OCI-LY7 (cell line): ENCODE measurements at regions not wholly inside any gene's neighbourhood (a gene's known extent, or its start where the extent isn't known, plus 50 kb on each side); places are given as distances from the start of the nearest gene placed in this dataset.

Source experiments
- EZH2phosphoT487 ChIP-seq: fragments of 200-600 bp; sonication (generic); IDR thresholded peaks from 2 replicates; pipeline ENCODE4 v1.6.1; 2018; ENCODE audit warnings: low read depth, borderline replicate concordance, mild to moderate bottlenecking, mixed run types, antibody characterized with exemption, low read length, moderate library complexity, mixed read lengths
- TF ChIP-seq, protein P1 (sequence below): fragments of 200-600 bp; sonication (generic); conservative IDR thresholded peaks from 2 replicates; pipeline ENCODE4 v1.5.1; 2014; ENCODE audit warnings: mild to moderate bottlenecking, antibody characterized with exemption, low read length, moderate library complexity, mixed read lengths

DNA sequence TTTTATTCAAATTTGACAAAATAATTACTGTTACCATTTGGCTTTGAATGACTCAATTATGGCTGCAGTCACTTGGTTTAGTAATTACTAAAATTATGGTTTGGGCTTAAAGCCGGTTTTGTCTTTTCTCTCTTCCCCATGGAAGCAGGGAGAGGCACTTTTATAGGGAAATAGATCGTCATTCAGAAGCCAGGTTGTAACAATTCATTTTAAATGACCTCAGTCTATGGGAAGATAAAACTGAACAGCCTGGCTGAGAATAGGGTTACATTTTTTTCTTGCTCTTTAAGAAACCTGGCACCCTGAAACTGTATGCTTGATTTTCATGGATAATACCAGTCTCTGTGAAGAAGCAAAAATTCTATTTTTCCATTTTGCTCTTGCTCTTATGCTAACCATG is 169.8 kb downstream of the SMC2 start:
- TF ChIP-seq, protein P1, sequence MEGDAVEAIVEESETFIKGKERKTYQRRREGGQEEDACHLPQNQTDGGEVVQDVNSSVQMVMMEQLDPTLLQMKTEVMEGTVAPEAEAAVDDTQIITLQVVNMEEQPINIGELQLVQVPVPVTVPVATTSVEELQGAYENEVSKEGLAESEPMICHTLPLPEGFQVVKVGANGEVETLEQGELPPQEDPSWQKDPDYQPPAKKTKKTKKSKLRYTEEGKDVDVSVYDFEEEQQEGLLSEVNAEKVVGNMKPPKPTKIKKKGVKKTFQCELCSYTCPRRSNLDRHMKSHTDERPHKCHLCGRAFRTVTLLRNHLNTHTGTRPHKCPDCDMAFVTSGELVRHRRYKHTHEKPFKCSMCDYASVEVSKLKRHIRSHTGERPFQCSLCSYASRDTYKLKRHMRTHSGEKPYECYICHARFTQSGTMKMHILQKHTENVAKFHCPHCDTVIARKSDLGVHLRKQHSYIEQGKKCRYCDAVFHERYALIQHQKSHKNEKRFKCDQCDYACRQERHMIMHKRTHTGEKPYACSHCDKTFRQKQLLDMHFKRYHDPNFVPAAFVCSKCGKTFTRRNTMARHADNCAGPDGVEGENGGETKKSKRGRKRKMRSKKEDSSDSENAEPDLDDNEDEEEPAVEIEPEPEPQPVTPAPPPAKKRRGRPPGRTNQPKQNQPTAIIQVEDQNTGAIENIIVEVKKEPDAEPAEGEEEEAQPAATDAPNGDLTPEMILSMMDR: no peak
- no peak for TF ChIP-seq EZH2phosphoT487
